Activated CD4-positive, alpha-beta T cell treated with anti-CD3 and anti-CD28 coated beads, Interleukin-2, amount 50 U/mL, for 48 hours (primary cell): ENCODE measurements at regions not wholly inside any gene's neighbourhood (a gene's known extent, or its start where the extent isn't known, plus 50 kb on each side); places are given as distances from the start of the nearest gene placed in this dataset.

ENCODE experiments used
- DNase-seq, 2 experiments: peaks; one replicate each; pipeline ENCODE4 v3.0.0-alpha.2; 2020

GRCh38 chr6:2562721-2563451 is 187.8 kb downstream of the MYLK4 start:
- DNase-seq = no peak

- no peak for DNase-seq
Measured at GRCh38 chr6:2560917-2561698, 189.6 kb downstream of the MYLK4 start.

- DNase-seq = no peak
Measured at GRCh38 chr6:2560140-2560818, 190.4 kb downstream of the MYLK4 start.

- no peak for DNase-seq
Measured at GRCh38 chr6:2558861-2559801, 191.6 kb downstream of the MYLK4 start.

- no peak for DNase-seq
Measured at GRCh38 chr6:2558098-2558680, 192.5 kb downstream of the MYLK4 start.

GRCh38 chr6:2557181-2557720 is 193.5 kb downstream of the MYLK4 start:
- DNase-seq = no peak

GRCh38 chr6:2556761-2557160 is 194.0 kb downstream of the MYLK4 start:
- no peak for DNase-seq

- no peak for DNase-seq
Measured at GRCh38 chr6:2554651-2555260, 196.0 kb downstream of the MYLK4 start.

GRCh38 chr6:2552526-2553154 is 198.1 kb downstream of the MYLK4 start:
- no peak for DNase-seq

- no peak for DNase-seq
Measured at GRCh38 chr6:2551705-2552104, 199.0 kb downstream of the MYLK4 start.

GRCh38 chr6:2550247-2550646 is 200.5 kb downstream of the MYLK4 start:
- no peak for DNase-seq

- no peak for DNase-seq
Measured at GRCh38 chr6:2549834-2550233, 200.9 kb downstream of the MYLK4 start.

- no peak for DNase-seq
Measured at GRCh38 chr6:2547355-2547754, 203.4 kb downstream of the MYLK4 start.

- DNase-seq = no peak
Measured at GRCh38 chr6:2546901-2547300, 203.8 kb downstream of the MYLK4 start.

- no peak for DNase-seq
Measured at GRCh38 chr6:2545383-2546038, 205.2 kb downstream of the MYLK4 start.

GRCh38 chr6:2543321-2543720 is 207.4 kb downstream of the MYLK4 start:
- no peak for DNase-seq

GRCh38 chr6:2542858-2543218 is 207.9 kb downstream of the MYLK4 start:
- peak; percentile 9 to 25 for DNase-seq

- no peak for DNase-seq
Measured at GRCh38 chr6:2542101-2542857, 208.4 kb downstream of the MYLK4 start.

GRCh38 chr6:2536451-2536850 is 214.3 kb downstream of the MYLK4 start:
- DNase-seq = no peak

GRCh38 chr6:2535506-2535905 is 215.2 kb downstream of the MYLK4 start:
- no peak for DNase-seq
